ENCODE measurements at regions not wholly inside any gene's neighbourhood (a gene's known extent, or its start where the extent isn't known, plus 50 kb on each side); places are given as distances from the start of the nearest gene placed in this dataset.
"Not testable (repeated sequence)": the region's sequence is repeated elsewhere in the genome, so short reads cannot be mapped to it uniquely, and the experiment has no call there.

DNA sequence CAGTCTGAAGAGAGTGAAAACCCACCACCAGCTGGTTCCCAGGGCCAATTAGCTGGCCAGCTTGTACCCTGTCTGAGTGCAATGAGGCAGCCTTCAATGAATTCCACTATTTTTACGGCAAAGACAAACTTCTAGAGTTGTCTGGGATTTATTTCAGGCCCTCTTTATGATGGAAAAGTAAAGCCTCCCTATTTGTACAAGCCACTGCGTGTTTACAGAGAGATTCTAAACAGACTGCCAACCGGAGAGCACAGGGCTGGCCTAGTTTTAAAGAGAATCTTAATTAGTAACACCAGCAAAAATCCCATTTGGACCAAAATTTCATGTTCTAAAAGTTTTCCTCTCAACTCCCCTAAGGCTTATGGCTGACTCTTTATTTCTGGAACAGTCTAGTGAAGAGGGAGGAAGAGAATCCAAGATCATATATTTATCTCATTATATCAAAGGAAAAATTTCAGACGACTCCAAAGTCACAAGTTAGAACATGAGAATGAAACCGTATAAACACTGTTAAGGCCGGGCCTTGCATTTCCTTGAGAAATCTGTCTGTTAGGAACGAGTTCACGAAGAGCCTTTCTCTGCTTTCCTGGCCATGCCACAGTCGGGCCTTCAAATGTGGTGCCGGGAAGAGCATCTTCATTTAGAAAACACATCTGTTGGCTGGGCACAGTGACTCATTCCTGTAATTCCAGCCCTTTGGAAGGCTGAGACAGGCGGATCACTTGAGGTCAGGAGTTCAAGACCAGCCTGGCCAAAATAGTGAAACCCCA, 724.6 kb upstream of the NRP1 start:
- no peak for DNase-seq (ENCODE audit: low read depth in 2 of 2)

- not testable (repeated sequence) for DNase-seq (ENCODE audit: low read depth in 2 of 2)
Measured at GRCh38 chr10:34055410-34055985, 721.0 kb upstream of the NRP1 start.

GRCh38 chr10:34049887-34050286, 715.4 kb upstream of the NRP1 start:
- no peak for DNase-seq (ENCODE audit: low read depth in 2 of 2)

- DNase-seq (ENCODE audit: low read depth in 2 of 2) = no peak
Measured at GRCh38 chr10:34049469-34049868, 715.0 kb upstream of the NRP1 start.

- no peak for DNase-seq (ENCODE audit: low read depth in 2 of 2)
Measured at GRCh38 chr10:34047389-34047788, 712.9 kb upstream of the NRP1 start.

DNA sequence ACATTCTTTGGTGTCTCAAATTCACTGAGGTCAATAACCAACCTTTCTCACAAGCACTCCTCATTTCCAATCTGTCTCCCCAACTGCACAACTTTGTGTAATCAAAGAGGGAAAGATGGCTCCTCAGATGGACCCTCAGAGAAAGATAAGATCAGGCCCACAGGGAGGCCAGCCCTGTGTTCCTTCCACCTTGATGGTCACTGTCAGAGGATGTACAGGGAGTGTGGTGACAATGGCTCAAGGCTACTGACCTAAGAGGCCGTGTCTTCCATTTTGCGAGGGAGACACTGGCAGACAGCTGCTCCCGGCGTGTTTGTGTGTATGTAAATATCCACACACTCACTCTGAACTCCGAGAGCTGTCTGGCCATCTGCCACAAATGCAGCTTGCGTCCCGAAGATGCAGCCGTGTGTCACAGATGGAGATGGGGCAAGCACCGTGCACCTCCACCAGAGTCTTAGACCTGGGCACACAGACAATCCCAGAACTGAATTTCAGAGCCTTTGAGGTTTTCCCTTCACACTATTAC, 712.1 kb upstream of the NRP1 start:
- DNase-seq (ENCODE audit: low read depth in 2 of 2) = no peak

DNA sequence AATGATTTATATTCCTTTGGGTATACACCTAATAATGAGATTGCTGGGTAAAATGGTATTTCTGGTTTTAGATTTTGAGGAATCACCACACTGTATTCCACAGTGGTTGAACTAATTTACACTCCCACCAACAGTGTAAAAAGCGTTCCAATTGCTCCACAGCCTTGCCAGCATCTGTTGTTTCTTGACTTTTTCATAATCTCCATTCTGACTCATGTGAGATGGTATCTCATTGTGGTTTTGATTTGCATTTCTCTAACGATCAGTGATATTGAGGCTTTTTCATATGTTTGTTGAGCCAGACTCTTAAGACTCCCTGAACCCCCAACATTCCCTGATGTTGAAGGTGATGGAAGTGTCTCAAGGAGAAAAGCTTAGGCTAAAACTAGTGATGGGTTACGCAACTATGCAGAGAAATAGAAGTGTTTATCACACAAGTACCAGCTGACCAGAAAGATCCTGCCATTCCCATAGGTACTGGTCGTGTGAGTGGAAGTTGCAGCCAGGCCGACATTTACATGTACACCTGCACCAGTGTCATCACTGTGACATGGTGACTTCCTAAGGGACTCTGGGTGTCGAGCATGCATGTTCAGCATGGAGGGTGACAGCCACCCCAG, 711.2 kb upstream of the NRP1 start:
- DNase-seq (ENCODE audit: low read depth in 2 of 2) = no peak

DNA sequence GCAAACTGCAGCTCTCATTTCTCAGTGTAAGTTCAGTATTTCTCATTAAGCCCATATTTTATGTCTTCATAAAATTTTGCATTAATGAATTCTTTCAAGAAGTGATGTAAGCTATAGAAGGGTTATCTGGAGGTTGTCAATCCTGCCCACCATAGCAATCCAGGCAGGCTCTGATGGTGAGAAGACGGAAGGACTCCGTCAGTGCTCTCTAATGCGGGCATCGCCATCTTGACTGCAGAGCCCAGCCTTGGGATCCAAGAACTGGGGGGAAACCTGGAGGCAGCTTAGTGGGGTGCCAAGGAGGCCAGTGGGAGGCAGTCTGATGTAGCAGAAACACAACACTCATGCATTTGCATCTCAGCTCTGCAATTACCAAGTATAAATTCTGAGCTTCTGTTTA, 707.4 kb upstream of the NRP1 start:
- no peak for DNase-seq (ENCODE audit: low read depth in 2 of 2)

- no peak for DNase-seq (ENCODE audit: low read depth in 2 of 2)
Measured at GRCh38 chr10:34037499-34037898, 703.0 kb upstream of the NRP1 start.

DNA sequence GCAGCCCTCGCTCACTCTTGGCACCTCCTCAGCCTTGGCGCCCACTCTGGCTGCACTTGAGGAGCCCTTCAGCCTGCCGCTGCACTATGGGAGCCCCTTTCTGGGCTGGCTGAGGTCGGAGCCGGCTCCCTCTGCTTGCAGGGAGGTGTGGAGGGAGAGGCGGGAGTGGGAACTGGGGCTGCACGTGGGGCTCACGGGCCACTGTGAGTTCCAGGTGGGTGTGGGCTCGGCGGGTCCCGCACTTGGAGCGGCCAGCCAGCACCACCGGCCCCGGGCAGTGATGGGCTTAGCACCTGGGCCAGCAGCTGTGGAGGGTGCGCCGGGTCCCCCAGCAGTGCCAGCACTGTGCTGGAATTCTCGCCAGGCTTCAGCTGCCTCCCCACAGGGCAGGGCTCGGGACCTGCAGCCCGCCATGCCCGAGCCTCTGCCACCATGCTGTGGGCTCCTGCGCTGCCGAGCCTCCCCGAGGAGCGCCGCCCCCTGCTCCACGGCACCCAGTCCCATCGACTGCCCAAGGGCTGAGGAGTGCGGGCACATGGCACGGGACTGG, 700.8 kb upstream of the NRP1 start:
- not testable (repeated sequence) for DNase-seq (ENCODE audit: low read depth in 2 of 2)

DNA sequence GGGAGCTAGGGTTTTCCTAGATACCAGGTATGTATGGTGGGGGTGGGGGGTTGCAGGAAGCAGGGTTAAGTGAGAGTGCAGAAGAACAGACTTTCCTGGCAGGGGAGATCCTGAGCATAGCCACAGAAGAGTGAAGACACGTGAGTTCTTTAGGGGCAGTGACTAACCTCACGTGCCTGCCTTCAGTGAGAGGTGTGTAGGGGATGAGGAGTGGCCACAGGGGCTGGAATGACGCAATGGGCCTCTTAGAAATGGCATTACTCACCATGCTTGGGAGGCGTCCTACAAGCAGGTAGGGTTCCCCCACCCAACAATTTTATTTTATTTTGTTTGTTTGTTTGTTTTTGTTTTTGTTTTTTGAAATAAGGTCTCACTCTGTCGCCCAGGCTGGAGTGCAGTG, 698.6 kb upstream of the NRP1 start:
- no peak for DNase-seq (ENCODE audit: low read depth in 2 of 2)

GRCh38 chr10:34032564-34032963, 698.1 kb upstream of the NRP1 start:
- DNase-seq (ENCODE audit: low read depth in 2 of 2) = no peak

GRCh38 chr10:34031400-34031799, 696.9 kb upstream of the NRP1 start:
- peak in 1 of 2 donors; percentile 9 for DNase-seq (ENCODE audit: low read depth in 2 of 2)

- DNase-seq (ENCODE audit: low read depth in 2 of 2) = no peak
Measured at GRCh38 chr10:34029455-34029854, 695.0 kb upstream of the NRP1 start.

GRCh38 chr10:34028936-34029335, 694.5 kb upstream of the NRP1 start:
- no peak for DNase-seq (ENCODE audit: low read depth in 2 of 2)

- DNase-seq (ENCODE audit: low read depth in 2 of 2) = peak in 1 of 2 donors; percentile 14
Measured at GRCh38 chr10:34024693-34025425, 690.4 kb upstream of the NRP1 start.

- no peak for DNase-seq (ENCODE audit: low read depth in 2 of 2)
Measured at GRCh38 chr10:34024282-34024681, 689.8 kb upstream of the NRP1 start.

- no peak for DNase-seq (ENCODE audit: low read depth in 2 of 2)
Measured at GRCh38 chr10:34022195-34022594, 687.7 kb upstream of the NRP1 start.

GRCh38 chr10:34018784-34019183, 684.3 kb upstream of the NRP1 start:
- DNase-seq (ENCODE audit: low read depth in 2 of 2) = no peak

- DNase-seq (ENCODE audit: low read depth in 2 of 2) = peak in 1 of 2 donors; percentile 44
Measured at GRCh38 chr10:34018129-34018528, 683.7 kb upstream of the NRP1 start.

DNA sequence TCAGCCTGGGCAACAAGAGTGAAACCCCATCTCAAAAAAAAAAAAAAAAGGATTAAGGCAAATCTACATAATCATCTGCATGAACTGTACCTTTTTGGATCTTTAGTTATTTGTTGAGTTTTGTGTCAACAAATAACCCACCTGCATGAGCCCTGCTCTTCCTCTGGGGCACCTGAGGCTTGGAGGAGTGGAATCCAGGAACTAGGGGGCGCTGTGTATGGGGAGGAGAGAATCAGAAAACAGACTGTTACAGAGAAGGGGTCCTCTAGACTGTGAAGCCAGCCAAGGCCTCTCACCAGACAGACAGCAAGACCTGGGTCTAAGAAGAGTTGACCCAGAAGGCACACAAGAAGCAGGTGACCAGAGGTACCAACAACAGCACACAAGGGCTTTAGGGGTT, 682.8 kb upstream of the NRP1 start:
- no peak for DNase-seq (ENCODE audit: low read depth in 2 of 2)

- no peak for DNase-seq (ENCODE audit: low read depth in 2 of 2)
Measured at GRCh38 chr10:34016576-34016975, 682.1 kb upstream of the NRP1 start.
